ENCODE measurements at regions not wholly inside any gene's neighbourhood (a gene's known extent, or its start where the extent isn't known, plus 50 kb on each side); places are given as distances from the start of the nearest gene placed in this dataset.

GRCh38 chr18:11425211-11425610 is 184.2 kb upstream of the SLC35G4 start:
- no peak for TF ChIP-seq CTCF (IDR thresholded peaks at IDR 0.05; ENCODE audit: insufficient read depth, low read length, missing control alignments)
- CTCF ChIA-PET: interaction anchor here (1.3 kb wide), 1 partner anchor 94 kb away, joined by 5 read pairs; no protein-coding TSS in a partner anchor
- peak; percentile 33 for DNase-seq (ENCODE audit: low read depth, low spot score)
- POLR2A ChIA-PET: no interaction called here
- H3K4me3 ChIP-seq (ENCODE audit: low read depth, low read length): no peak overlapping the region

DNA sequence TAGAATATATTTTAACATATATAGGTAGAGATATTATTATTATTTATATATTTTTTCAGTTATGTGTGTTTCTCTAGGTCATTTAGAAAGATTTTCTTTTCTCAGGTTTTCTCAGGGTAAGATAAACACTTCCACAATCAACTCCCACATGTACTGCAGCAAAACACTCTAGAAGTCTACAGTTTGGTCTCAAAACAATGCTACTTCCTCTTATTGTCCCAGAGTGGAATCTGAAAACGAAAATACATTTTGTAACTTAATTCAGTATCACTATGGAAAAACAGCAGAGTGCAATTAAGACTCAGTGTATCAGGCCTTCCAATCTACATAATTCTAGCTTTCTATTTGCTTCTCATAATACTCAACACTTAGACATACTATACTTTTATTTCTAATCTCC is 190.1 kb upstream of the SLC35G4 start:
- no peak for DNase-seq (ENCODE audit: low read depth, low spot score)
- POLR2A ChIA-PET: no interaction called here
- CTCF ChIA-PET: no interaction called here
- no peak for TF ChIP-seq CTCF (IDR thresholded peaks at IDR 0.05; ENCODE audit: insufficient read depth, low read length, missing control alignments)
- no peak overlapping the region for H3K4me3 ChIP-seq (ENCODE audit: low read depth, low read length)

GRCh38 chr18:11412811-11413210 is 196.6 kb upstream of the SLC35G4 start:
- TF ChIP-seq CTCF (IDR thresholded peaks at IDR 0.05; ENCODE audit: insufficient read depth, low read length, missing control alignments): no peak
- no peak for DNase-seq (ENCODE audit: low read depth, low spot score)
- H3K4me3 ChIP-seq (ENCODE audit: low read depth, low read length): no peak overlapping the region
- POLR2A ChIA-PET: no interaction called here
- CTCF ChIA-PET: interaction anchor here (0.8 kb wide), 1 partner anchor 8 kb away, joined by 3 read pairs; no protein-coding TSS in a partner anchor

GRCh38 chr18:11411048-11411447 is 198.3 kb upstream of the SLC35G4 start:
- no peak overlapping the region for H3K4me3 ChIP-seq (ENCODE audit: low read depth, low read length)
- ChIA-PET POLR2A (no interaction called here), CTCF (interaction anchor here (0.9 to 1.7 kb wide), 3 partner anchors 100 to 527 kb away, joined by 3 to 12 read pairs (median 4); no protein-coding TSS in a partner anchor)
- peak; percentile 65 for DNase-seq (ENCODE audit: low read depth, low spot score)
- no peak for TF ChIP-seq CTCF (IDR thresholded peaks at IDR 0.05; ENCODE audit: insufficient read depth, low read length, missing control alignments)

- TF ChIP-seq CTCF (IDR thresholded peaks at IDR 0.05; ENCODE audit: insufficient read depth, low read length, missing control alignments): no peak
- ChIA-PET POLR2A (no interaction called here), CTCF (no interaction called here)
- no peak overlapping the region for H3K4me3 ChIP-seq (ENCODE audit: low read depth, low read length)
- no peak for DNase-seq (ENCODE audit: low read depth, low spot score)
These were observed 200.8 kb upstream of the SLC35G4 start for GRCh38 chr18:11408555-11409065.

- peak; percentile 42 for DNase-seq (ENCODE audit: low read depth, low spot score)
- TF ChIP-seq CTCF (IDR thresholded peaks at IDR 0.05; ENCODE audit: insufficient read depth, low read length, missing control alignments): no peak
- CTCF ChIA-PET: interaction anchor here (1.0 to 1.1 kb wide), 2 partner anchors 15 to 97 kb away, joined by 3 to 4 read pairs; no protein-coding TSS in a partner anchor
These were observed 201.5 kb upstream of the SLC35G4 start for GRCh38 chr18:11407940-11408339.

More at GRCh38 chr18:11407940-11408339, 201.5 kb upstream of the SLC35G4 start:
- H3K4me3 ChIP-seq (ENCODE audit: low read depth, low read length): no peak overlapping the region
- POLR2A ChIA-PET: interaction anchor here (0.9 kb wide), 1 partner anchor 15 kb away, joined by 3 read pairs; no protein-coding TSS in a partner anchor
